Loucy (cell line): ENCODE measurements at regions not wholly inside any gene's neighbourhood (a gene's known extent, or its start where the extent isn't known, plus 50 kb on each side); places are given as distances from the start of the nearest gene placed in this dataset.

Experiments used
- H2AFZ ChIP-seq: fragments of 200-600 bp; sonication (generic); 2 replicates; pipeline ENCODE4 v1.6.0; 2016; ENCODE audit warnings: antibody characterized with exemption, mild to moderate bottlenecking, low read length, moderate library complexity
- H3F3A ChIP-seq: fragments of 200-600 bp; 2 replicates; pipeline ENCODE4 v1.6.0; 2016; ENCODE audit warnings: antibody characterized with exemption, low read depth, mild to moderate bottlenecking
- H3K27me3 ChIP-seq: fragments of 200-600 bp; sonication (generic); 2 replicates; pipeline ENCODE4 v1.6.1; 2014; ENCODE audit warnings: low read length, mild to moderate bottlenecking; ENCODE audit not compliant: insufficient read depth, poor library complexity, severe bottlenecking
- H3K36me3 ChIP-seq: fragments of 200-600 bp; sonication (generic); 2 replicates; pipeline ENCODE4 v1.6.1; 2016; ENCODE audit warnings: low read length; ENCODE audit not compliant: insufficient read depth
- H3K4me1 ChIP-seq: fragments of 200-600 bp; sonication (generic); 2 replicates; pipeline ENCODE4 v1.5.1; 2014; ENCODE audit warnings: low read length, mild to moderate bottlenecking; ENCODE audit not compliant: insufficient read depth, poor library complexity, severe bottlenecking
- H3K4me2 ChIP-seq: fragments of 200-600 bp; sonication (generic); 2 replicates; pipeline ENCODE4 v1.6.0; 2014; ENCODE audit warnings: antibody characterized with exemption, low read length, low read depth, mild to moderate bottlenecking; ENCODE audit not compliant: poor library complexity, severe bottlenecking
- H3K4me3 ChIP-seq: fragments of 200-600 bp; sonication (generic); 2 replicates; pipeline ENCODE4 v1.5.1; 2014; ENCODE audit warnings: low read length, mild to moderate bottlenecking, mixed read lengths; ENCODE audit not compliant: poor library complexity, severe bottlenecking
- H3K79me2 ChIP-seq: fragments of 200-600 bp; sonication (generic); 2 replicates; pipeline ENCODE4 v1.6.1; 2014; ENCODE audit warnings: low read length; ENCODE audit not compliant: insufficient read depth
- H3K9ac ChIP-seq: fragments of 200-600 bp; sonication (generic); 2 replicates; pipeline ENCODE4 v1.6.0; 2014; ENCODE audit warnings: mild to moderate bottlenecking, low read depth, low read length, moderate library complexity; ENCODE audit not compliant: poor library complexity, severe bottlenecking
- H3K9me2 ChIP-seq: fragments of 200-600 bp; sonication (generic); replicated peaks from 2 replicates; pipeline ENCODE4 v1.6.1; 2016; ENCODE audit warnings: low read depth, low read length, mixed read lengths
- H3K9me3 ChIP-seq: fragments of 200-600 bp; sonication (generic); 2 replicates; pipeline ENCODE4 v1.6.1; 2014; ENCODE audit warnings: mild to moderate bottlenecking, antibody characterized with exemption, low read length, low read depth; ENCODE audit not compliant: insufficient read depth
- H4K20me1 ChIP-seq: fragments of 200-600 bp; sonication (generic); 2 replicates; pipeline ENCODE4 v1.6.0; 2014; ENCODE audit warnings: antibody characterized with exemption, low read length, mild to moderate bottlenecking; ENCODE audit not compliant: insufficient read depth, poor library complexity, severe bottlenecking
- EZH2phosphoT487 ChIP-seq: fragments of 200-600 bp; IDR thresholded peaks from 2 replicates; pipeline ENCODE4 v1.6.1; 2018; ENCODE audit warnings: antibody characterized with exemption, mild to moderate bottlenecking, moderate library complexity, borderline replicate concordance
- TF ChIP-seq, protein P1 (sequence below): fragments of 200-600 bp; sonication (generic); conservative IDR thresholded peaks from 2 replicates; pipeline ENCODE4 v1.5.1; 2014; ENCODE audit warnings: mild to moderate bottlenecking, antibody characterized with exemption, low read length

DNA sequence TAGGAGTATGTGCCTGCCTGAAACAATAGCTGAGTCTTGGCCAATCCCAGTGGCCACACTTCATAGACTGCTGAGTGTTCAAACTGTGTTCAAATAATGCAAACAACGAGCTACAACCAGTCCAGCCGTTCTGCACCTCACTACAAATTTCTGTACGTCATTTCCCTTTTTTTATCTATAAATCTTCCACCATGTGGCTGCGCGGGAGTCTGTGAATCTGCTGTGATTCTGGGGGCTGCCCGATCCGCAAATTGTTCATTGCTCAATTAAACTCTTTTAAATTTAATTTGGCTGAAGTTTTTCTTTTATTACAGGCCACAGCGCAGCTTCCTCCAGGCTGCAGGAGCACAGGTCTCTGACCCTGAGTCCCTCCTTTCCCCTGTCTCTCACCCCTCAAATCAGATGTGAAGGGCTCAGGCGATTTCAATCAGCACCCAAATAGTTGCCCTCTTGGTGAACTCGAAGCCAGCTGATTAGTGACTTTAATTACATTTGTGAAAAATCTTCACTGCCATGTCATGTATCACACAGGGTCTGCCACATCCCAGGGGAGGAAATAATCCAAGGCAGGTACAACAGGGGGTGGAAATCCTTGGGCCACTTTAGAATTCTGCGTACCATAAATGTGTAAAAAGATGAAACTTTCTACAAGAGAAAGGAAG is 145.6 kb downstream of the NDUFA10 start:
- TF ChIP-seq EZH2phosphoT487 = no peak
- TF ChIP-seq, protein P1, sequence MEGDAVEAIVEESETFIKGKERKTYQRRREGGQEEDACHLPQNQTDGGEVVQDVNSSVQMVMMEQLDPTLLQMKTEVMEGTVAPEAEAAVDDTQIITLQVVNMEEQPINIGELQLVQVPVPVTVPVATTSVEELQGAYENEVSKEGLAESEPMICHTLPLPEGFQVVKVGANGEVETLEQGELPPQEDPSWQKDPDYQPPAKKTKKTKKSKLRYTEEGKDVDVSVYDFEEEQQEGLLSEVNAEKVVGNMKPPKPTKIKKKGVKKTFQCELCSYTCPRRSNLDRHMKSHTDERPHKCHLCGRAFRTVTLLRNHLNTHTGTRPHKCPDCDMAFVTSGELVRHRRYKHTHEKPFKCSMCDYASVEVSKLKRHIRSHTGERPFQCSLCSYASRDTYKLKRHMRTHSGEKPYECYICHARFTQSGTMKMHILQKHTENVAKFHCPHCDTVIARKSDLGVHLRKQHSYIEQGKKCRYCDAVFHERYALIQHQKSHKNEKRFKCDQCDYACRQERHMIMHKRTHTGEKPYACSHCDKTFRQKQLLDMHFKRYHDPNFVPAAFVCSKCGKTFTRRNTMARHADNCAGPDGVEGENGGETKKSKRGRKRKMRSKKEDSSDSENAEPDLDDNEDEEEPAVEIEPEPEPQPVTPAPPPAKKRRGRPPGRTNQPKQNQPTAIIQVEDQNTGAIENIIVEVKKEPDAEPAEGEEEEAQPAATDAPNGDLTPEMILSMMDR = no peak
- Histone ChIP-seq H2AFZ (no peak overlapping the region), H3K4me1 (no peaks in the 10 kb centered on the region), H3K79me2 (no peaks in the 10 kb centered on the region), H3K36me3 (no peaks in the 10 kb centered on the region), H3K9me2 (no peaks in the 10 kb centered on the region), H4K20me1 (no peaks in the 10 kb centered on the region), H3K9ac (no peak overlapping the region), H3K4me2 (no peak overlapping the region), H3K4me3 (no peak overlapping the region), H3K27me3 (no peaks in the 10 kb centered on the region), H3K9me3 (peaks cover 9% of the 10 kb centered on the region; the same call in 1 of the 2 replicates), H3F3A (no peaks in the 10 kb centered on the region)

DNA sequence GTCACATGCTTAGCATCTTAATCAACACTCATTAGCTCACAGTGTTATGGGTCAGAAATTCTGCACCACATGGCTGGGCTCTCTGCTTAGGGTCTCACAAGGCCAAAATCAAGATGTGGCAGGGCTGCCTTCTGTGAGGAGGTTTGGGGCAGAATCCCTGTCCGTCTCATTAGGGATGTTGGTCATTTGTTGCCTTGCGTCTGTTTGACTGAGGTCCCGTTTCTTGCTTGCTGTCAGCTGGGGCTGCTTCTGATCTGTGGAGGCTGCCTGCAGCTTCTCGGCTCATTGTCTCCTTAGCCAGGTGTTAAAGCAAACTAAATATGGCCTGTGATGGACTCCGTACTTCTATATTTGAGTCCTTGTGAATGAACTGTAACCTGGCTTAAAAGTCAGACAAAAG is 146.5 kb downstream of the NDUFA10 start:
- TF ChIP-seq, protein P1 = no peak
- TF ChIP-seq EZH2phosphoT487 = no peak
- Histone ChIP-seq H3K4me3 (no peak overlapping the region), H3K4me2 (no peak overlapping the region)

DNA sequence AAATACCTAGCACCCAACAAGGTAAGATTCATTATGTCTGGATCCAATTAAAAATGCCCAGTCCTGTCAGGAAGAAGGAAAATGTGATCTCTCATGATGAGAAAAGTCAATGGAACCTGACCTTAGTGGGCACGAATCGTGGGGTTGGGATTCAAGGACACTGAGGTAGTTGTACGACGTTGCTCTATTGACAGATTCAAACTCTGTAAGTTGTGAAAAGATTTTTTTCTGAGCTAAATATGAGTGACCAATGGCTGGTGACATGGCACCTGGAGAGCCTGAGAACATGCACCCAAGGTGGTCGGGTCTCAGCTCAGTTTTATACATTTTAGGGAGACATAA is 148.2 kb downstream of the NDUFA10 start:
- H3K79me2 ChIP-seq = no peaks in the 10 kb centered on the region
- H3F3A ChIP-seq = no peaks in the 10 kb centered on the region
- no peak overlapping the region for H3K4me2 ChIP-seq
- TF ChIP-seq, protein P1 = no peak
- TF ChIP-seq EZH2phosphoT487 = no peak
- H3K9me3 ChIP-seq = no peaks in the 10 kb centered on the region; the same call in 1 of the 2 replicates
- no peak overlapping the region for H3K4me3 ChIP-seq
- no peaks in the 10 kb centered on the region for H3K36me3 ChIP-seq
- no peaks in the 10 kb centered on the region for H3K27me3 ChIP-seq
- no peaks in the 10 kb centered on the region for H3K4me1 ChIP-seq
- no peaks in the 10 kb centered on the region for H3K9me2 ChIP-seq
- no peak overlapping the region for H2AFZ ChIP-seq
- no peaks in the 10 kb centered on the region for H4K20me1 ChIP-seq
- H3K9ac ChIP-seq = no peak overlapping the region

More for the DNA sequence above, 146.5 kb downstream of the NDUFA10 start:
- H3K27me3 ChIP-seq = no peaks in the 10 kb centered on the region
- H4K20me1 ChIP-seq = no peaks in the 10 kb centered on the region
- H3K79me2 ChIP-seq = no peaks in the 10 kb centered on the region
- peaks cover 3% of the 10 kb centered on the region; the same call in 1 of the 2 replicates for H3K9me3 ChIP-seq
- no peaks in the 10 kb centered on the region for H3K36me3 ChIP-seq
- no peak overlapping the region for H3K9ac ChIP-seq
- no peaks in the 10 kb centered on the region for H3F3A ChIP-seq
- H3K9me2 ChIP-seq = no peaks in the 10 kb centered on the region
- H2AFZ ChIP-seq = no peak overlapping the region
- no peaks in the 10 kb centered on the region for H3K4me1 ChIP-seq
